ENCODE measurements at regions not wholly inside any gene's neighbourhood (a gene's known extent, or its start where the extent isn't known, plus 50 kb on each side); places are given as distances from the start of the nearest gene placed in this dataset.

- Histone ChIP-seq H3K14ac (ENCODE audit: insufficient read length) (no peak overlapping the region), H2BK5ac (ENCODE audit: low read depth, low read length) (no peak overlapping the region), H3K27me3 (replicated peaks in 1 of 4; ENCODE audit: control insufficient read depth in 3 of 4, extremely low read depth in 1 of 4, insufficient read depth in 3 of 4, low read length in 3 of 4) (no peaks in the 10 kb centered on the region), H3K18ac (ENCODE audit: extremely low read depth, low read length) (no peak overlapping the region), H2BK20ac (ENCODE audit: low read length) (no peak overlapping the region), H3K4me3 (ENCODE audit: extremely low read depth in 1 of 4, insufficient read depth in 2 of 4, low read depth in 3 of 4, low read length in 4 of 4) (no peak overlapping the region), H3K36me3 (ENCODE audit: control insufficient read depth in 2 of 4, insufficient read depth in 4 of 4, low read length in 3 of 4) (no peaks in the 10 kb centered on the region), H3K27ac (ENCODE audit: low read depth, low read length) (no peak overlapping the region), H2BK15ac (ENCODE audit: low read length) (no peak overlapping the region), H3K56ac (replicated peaks; ENCODE audit: insufficient read length, low read depth, low read length) (no peak overlapping the region), H3K4ac (replicated peaks; ENCODE audit: insufficient read length, low read depth, low read length) (no peak overlapping the region), H2BK12ac (ENCODE audit: low read depth, low read length) (no peak overlapping the region), H3K23ac (ENCODE audit: insufficient read length) (no peak overlapping the region), H2AK5ac (ENCODE audit: low read depth, low read length) (no peak overlapping the region), H3K4me1 (replicated peaks in 1 of 4; ENCODE audit: control insufficient read depth in 3 of 4, insufficient read depth in 4 of 4, low read length in 3 of 4) (no peaks in the 10 kb centered on the region), H2BK120ac (replicated peaks; ENCODE audit: low read depth, low read length) (no peak overlapping the region), H4K5ac (ENCODE audit: insufficient read length, low read depth, low read length) (no peak overlapping the region), H3K79me2 (ENCODE audit: control insufficient read depth in 1 of 2, insufficient read depth in 2 of 2, low read length in 2 of 2) (no peaks in the 10 kb centered on the region), H4K91ac (replicated peaks; ENCODE audit: insufficient read length, low read length) (no peak overlapping the region), H4K8ac (ENCODE audit: extremely low read depth, insufficient read depth, low read length) (no peak overlapping the region), H3K79me1 (ENCODE audit: low read depth, low read length) (no peaks in the 10 kb centered on the region), H4K20me1 (replicated peaks in 1 of 2; ENCODE audit: control insufficient read depth in 1 of 2, insufficient read depth in 2 of 2, low read length in 2 of 2) (no peaks in the 10 kb centered on the region), H3K4me2 (ENCODE audit: insufficient read depth in 1 of 2, low read depth in 2 of 2, low read length in 2 of 2) (no peak overlapping the region), H2AFZ (ENCODE audit: low read length) (no peak overlapping the region), H3K9me3 (ENCODE audit: insufficient read depth in 2 of 2, low read depth in 1 of 2, low read length in 1 of 2) (peaks cover 47 to 82% of the 10 kb centered on the region in 2 experiments), H3K23me2 (ENCODE audit: low read depth, low read length) (no peaks in the 10 kb centered on the region), H3K9ac (replicated peaks in 1 of 4; ENCODE audit: extremely low read depth in 1 of 4, low read depth in 3 of 4, low read length in 3 of 4) (no peak overlapping the region)
- POLR2A ChIA-PET (ENCODE audit: partially characterized antibody): no interaction called here
- TF ChIP-seq HDAC2 (IDR thresholded peaks at IDR 0.05; ENCODE audit: borderline replicate concordance in 1 of 2, low read depth in 2 of 2, low read length in 2 of 2) (no peak), SP4 (IDR thresholded peaks at IDR 0.05; ENCODE audit: low read length) (no peak), CEBPB (IDR thresholded peaks at IDR 0.05; ENCODE audit: low read depth, low read length) (no peak), BCL11A (IDR thresholded peaks at IDR 0.05; ENCODE audit: low read depth in 2 of 2, low read length in 2 of 2) (no peak), CBX8 (IDR thresholded peaks at IDR 0.05; ENCODE audit: borderline replicate concordance, low read depth, low read length) (no peak), RFX5 (IDR thresholded peaks at IDR 0.05; ENCODE audit: borderline replicate concordance, low read depth, low read length) (no peak), SIX5 (IDR thresholded peaks at IDR 0.05; ENCODE audit: low read depth, low read length) (no peak), GTF2F1 (IDR thresholded peaks at IDR 0.05; ENCODE audit: borderline replicate concordance, low read depth, low read length) (no peak)
- CTCF ChIA-PET (ENCODE audit: partially characterized antibody): interaction anchor here (0.7 kb wide), 1 partner anchor 215 kb away, joined by 3 read pairs; no protein-coding TSS in a partner anchor
- DNase-seq (ENCODE audit: low read depth in 1 of 2, low spot score in 2 of 2) (no peak), FAIRE-seq (no peak)
- WGBS, 2 experiments (ENCODE audit: extremely low coverage in 1 of 2, insufficient coverage in 1 of 2, insufficient read length in 1 of 2, insufficient replicate concordance in 2 of 2, low coverage in 1 of 2, low lambda C conversion rate in 2 of 2, missing lambda C conversion rate in 1 of 2): 76% methylated on average over 4 of the region's 4 CpGs; no CpG with 5 or more reads in 1 of the 2 experiments
These were observed 503.6 kb downstream of the TMEM121 start for GRCh38 chr14:106029959-106030358.

All from H1 (cell line).